Hematopoietic multipotent progenitor cell treated with erythropoietin and hydrocortisone succinate and interleukin-3 and kit ligand, for 6 days (in vitro differentiated cells): ENCODE measurements at regions not wholly inside any gene's neighbourhood (a gene's known extent, or its start where the extent isn't known, plus 50 kb on each side); places are given as distances from the start of the nearest gene placed in this dataset.
"Not testable (repeated sequence)": the region's sequence is repeated elsewhere in the genome, so short reads cannot be mapped to it uniquely, and the experiment has no call there.

Source experiments
- DNase-seq: peaks from one replicate; pipeline ENCODE4 v3.0.0-alpha.2; 2015

DNA sequence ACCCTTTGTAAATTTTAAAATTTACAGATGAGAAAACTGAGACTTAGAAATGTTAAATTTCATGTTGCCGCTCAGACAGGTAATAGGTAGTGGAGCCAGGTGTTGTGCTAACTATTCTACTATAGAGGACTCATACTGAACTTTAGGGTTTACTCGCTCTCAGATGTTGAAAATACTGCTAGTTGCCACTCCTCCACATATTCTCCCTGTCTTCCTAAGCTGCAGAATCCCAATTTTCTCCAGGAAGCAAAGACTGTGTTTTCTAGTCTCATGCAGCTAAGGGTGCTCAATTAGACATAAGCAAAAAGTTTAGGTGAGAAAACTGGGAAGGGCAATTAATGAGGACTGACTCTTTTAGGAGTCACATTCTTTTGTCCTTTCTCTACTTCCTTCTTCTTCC is 612.3 kb downstream of the KCNH5 start:
- no peak for DNase-seq

DNA sequence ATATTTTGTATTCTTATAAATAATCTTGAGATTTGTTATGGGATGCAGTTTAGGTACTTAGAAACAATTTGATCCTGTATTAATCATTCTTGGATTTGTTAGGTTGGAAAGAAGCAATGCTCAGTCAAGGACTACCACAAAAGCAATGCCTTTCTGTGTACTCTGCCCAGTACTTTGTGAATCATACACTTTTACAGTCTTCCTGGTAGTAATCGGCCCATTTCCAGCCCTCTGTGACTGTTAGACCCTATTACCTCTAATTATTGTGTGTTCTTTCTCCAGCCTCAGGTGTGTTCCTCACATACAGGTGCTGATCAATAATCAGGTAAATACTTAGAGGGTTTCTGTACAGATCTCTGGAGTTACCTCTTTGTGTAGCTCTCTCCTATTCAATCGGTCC is 609.0 kb downstream of the KCNH5 start:
- DNase-seq, result no peak

DNA sequence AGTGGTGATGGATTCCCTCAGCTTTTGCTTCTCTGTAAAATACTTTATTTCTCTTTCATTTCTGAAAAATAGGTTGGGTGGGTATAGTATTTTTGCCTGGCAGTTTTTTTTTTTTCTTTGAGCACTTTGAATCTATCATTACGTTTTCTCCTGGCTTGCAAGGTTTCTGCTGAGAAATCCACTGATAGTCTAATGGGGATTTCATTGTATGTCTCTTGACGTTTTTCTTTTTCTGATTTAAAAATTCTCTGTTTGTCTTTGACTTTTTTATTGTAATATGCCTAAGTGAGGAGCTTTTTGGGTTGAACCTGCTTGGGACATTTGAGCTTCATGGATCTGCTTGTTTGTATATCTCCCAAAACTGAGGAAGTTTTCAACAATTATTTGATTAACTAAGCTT is 606.0 kb downstream of the KCNH5 start:
- no peak for DNase-seq

DNA sequence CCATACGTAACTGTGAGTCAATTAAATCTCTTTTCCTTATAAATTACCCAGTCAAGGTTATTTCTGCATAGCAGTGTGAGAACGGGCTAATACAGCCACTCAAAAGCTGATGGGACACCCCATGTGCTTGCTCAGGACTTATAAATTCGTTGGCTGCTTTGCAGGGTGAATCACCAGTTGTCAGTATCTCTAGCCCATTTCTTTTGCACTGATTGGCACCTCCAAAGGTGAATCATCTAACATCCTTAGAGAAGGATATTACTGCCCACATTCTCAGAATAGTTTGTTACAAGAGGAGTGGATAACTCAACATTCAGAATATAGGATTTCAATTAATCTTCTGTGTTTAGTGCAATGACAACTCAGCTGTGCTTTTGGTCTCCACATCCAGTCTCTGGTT is 601.5 kb downstream of the KCNH5 start:
- no peak for DNase-seq

DNA sequence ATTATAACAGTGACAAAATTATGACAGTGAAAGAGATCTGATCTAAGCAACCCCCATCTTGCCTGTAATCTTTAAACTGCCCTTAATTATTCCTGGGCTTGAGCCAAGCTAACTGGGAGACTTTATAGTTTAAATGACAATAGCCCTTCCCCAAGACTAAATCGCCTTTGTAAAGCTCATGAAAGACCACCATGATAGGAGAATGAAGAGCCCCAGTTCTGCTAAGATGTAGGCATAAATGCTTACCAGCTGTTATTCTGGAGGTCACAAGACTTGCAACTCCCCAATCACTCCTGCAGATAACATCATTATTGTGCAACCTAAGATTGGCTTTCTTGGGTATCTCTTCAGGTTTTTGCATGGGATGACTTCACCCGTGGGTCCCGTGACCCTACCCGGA is 599.7 kb downstream of the KCNH5 start:
- no peak for DNase-seq

DNA sequence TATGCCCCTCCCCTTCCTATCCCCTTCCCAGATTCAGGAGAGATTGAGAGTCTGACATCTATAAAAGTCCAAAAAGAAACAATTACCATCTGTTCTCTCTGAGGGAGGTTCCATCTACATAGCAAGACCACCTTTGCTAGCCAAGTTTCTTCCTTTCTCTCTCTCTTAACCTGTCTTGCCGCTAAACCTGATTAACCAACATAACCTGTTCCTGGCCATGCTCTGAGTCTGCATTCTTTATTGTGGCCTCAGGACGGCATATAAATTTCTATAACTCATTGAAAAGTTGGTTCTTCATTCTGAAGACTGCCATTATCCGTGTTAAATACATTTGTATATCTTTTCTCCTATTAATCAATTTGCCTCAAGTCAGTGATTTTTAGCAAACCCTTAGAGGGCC is 594.0 kb downstream of the KCNH5 start:
- DNase-seq, result no peak

DNA sequence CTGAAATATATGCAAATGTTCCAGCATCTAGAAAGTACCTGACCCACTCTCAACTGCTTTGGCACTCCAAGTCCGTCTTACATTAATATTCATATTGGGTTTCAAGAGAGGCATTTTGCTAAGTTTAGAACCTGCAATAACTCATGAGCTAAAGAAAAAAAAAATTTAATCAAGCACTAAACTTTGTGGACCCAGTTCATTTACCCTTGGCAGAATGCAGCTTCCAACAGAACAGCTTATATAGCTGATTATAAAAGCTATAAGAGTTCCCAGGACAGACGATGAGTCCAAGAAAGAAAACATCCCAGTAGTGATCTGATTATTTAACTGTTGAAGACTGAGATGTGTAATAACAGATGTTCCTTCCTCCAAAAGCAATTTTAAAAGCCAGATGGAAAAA is 592.0 kb downstream of the KCNH5 start:
- DNase-seq, result no peak

DNA sequence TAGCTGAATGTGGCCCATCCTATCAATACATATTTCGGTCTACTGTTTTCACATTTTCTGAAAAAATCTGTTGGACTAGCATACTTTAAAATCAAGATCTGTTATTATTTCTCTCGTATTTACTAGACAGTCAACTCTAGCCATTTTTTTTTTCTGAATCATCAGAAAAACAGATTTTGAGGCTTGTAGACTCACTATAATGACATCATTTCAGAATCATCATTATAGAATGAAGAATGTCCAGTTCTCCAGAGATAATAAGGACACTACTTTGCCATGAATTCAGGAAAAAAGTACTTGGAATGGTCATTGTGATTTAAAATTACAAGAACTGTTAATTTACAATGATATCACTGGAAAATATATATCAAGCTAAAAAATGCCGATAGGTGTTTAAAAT is 589.8 kb downstream of the KCNH5 start:
- no peak for DNase-seq

DNA sequence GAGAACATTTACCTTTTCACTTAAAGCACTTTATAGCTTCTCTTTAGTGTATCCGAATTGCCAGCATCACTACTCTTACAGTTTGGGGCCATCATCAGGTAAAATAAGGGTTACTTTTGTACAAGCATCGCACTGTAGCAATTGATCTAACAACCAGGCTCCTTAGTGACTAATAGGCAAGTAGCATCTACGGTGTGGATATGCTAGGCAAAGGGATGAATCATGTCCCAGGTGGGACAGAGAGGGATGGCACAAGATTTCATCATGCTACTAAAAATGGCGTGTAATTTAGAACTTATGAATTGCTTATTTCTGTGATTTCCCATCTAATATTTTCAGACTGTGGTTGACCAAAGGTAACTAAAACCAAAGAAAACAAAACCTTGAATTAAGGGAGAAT is 582.3 kb downstream of the KCNH5 start:
- no peak for DNase-seq

DNA sequence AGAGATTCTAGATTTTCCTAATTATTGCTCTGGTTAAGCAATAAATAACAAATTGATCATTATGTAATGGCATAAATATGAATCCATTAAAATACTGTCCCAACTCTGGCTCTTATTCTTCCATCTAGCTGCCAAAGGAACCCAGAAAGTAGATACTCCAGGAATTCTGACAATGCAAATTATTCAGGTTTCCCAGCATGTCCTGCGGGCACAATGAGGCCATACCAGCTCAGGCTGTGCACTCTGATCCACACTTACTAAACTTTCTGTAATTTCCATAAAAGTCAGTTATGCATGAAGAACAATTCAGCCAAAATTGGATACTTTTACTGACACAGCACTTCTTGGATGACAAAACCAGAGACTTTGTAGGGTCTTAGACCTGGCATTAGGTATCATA is 576.3 kb downstream of the KCNH5 start:
- no peak for DNase-seq

DNA sequence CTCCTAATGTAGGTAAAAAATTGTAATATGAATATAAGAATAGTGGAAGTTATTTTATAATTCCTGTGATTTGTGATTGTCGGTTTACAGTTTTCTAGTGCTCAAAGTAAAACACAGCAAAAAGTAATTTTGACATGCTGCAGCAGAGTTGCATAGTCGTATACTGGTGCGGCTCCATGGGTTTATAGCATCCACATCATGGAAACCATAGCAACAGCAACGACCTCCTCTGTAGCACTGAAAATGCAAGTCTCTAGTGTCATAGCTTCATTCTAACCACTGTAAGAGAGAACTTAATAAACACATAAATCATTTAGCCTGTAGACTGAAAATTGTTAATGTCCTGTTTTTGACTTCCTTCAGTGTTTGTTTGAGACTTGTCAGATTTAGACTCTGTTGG is 574.3 kb downstream of the KCNH5 start:
- no peak for DNase-seq

DNA sequence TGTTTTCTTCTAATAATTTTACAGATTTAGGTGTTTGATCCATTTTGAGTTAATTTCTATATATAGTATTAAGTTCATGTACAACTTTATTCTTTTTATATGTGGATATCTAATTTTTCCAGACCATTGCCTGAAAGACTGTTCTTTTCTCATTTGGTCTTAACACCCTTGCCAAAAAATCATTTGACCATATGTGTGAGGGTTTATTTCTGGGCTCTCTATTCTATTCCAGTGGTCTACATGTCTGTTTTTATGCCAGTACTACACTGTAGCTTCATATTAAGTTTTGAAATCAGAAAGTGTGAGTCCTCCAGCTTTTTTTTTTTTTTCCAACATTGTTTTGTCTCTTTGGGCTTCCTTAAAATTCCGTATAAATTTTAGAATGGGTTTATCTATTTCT is 554.1 kb downstream of the KCNH5 start:
- DNase-seq, result no peak

DNA sequence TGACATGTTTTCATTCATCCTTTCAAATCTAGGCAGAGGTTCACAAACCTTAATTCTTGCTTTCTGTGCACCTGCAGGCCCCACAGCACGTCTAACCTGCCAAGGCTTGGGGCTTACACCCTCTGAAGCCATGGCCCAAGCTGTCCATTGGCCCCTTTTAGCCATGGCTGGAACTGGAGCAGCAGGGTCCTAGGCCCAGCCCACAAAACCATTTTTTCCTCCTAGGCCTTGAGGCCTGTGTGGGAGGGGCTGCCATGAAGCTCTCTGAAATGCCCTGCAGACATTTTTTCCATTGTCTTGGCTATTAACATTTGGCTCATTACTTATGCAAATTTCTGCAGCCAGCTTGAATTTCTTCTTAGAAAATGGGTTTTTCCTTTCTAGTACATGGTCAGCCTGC is 547.5 kb downstream of the KCNH5 start:
- DNase-seq, result no peak

DNA sequence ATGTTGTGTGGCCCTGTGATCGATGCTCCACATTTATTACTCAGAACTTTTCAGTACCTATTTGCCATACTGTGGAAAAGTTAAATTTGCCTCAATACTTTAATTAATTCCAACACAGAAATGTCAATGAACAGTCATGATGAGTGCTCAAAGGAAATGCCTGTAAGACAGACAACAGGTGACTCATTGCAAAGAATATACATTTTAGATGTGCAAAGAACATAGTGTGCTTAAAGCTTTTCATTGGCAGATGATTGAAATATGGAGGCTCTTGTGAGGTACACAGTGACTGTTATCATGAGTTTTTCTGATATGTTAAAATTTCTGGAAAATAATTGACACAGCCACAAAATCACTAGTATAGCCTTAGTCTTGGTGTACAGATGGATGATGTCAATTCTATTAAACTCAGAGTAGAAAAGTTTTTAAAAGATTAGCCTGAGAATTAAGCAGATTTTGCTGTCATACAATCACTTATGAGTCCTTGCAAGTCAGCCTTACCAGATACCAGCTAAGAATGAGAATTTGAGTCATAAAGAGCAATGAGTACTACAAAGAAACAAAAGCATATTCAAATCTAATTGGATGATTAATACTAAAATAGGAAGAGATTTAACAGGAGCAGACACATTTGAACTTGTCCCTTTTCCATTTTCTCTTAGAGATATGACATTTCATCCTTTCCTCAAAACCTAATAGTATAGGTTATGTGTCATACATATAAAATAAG is 544.1 kb downstream of the KCNH5 start:
- DNase-seq, result no peak

DNA sequence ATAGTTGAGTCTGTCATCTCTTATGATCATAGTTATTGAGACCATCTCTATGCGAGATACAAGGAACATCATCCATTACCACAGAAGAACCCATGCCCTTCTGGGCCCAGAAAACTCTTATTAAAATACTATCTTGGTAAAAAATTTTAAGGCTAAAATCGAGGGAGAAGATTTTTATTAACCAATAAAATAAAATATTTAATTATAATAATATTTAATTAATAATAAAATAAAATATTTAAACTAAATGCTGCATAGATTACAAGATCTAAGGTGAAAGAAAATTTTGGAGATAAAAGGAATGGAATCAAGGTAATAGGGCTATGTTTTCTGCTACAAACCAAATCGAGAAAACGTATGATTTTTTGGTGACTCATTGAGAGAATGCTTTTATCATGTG is 540.2 kb downstream of the KCNH5 start:
- DNase-seq, result no peak

DNA sequence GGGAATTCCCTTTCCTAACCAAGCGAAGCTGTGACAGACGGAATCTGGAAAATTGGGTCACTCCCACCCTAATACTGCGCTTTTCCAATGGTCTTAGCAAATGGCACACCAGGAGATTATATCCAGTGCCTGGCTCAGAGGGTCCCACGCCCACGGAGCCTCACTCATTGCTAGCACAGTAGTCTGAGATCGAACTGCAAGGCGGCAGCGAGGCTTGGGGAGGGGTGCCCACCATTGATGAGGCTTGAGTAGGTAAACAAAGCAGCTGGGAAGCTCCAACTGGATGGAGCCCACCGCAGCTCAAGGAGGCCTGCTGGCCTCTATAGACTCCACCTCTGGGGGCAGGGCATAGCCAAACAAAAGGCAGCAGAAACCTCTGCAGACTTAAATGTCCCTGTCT is 523.9 kb downstream of the KCNH5 start:
- not testable (repeated sequence) for DNase-seq

DNA sequence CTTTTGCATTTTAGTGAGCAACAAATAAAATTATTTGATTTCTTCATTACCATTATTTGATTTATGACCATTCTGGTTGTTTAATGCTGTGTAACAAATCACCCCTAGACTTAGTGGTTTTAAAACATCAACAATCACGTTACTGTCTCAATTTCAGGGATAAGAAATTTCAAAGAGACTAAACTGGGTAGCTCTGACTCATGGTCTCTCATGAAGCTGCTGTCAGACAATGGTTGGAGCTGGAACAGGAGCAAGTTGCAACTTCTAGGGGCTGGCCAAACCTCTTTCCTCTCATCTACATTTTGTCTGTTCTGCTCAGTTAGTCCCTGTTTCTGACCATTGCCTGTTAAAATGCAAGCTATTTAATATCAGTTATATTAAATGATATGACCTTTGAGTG is 517.0 kb downstream of the KCNH5 start:
- no peak for DNase-seq

DNA sequence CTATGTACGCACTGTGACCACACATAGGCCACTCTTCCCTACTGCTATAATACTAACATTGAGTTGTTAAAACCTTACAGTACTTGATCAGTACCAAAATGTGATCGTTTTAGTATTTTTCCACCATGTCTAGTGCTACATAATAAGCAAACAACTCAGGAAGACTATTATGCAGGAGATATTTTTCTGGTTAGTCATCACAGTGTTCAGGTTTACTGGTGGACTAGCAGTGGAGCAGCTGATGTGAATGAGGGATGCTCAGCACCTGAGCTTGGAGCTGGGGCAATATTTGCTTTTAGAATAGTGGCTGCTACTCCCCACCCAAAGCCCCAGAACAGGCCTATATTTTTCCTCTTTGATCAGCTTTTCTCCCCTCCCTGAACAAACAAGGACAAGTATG is 513.1 kb downstream of the KCNH5 start:
- no peak for DNase-seq

DNA sequence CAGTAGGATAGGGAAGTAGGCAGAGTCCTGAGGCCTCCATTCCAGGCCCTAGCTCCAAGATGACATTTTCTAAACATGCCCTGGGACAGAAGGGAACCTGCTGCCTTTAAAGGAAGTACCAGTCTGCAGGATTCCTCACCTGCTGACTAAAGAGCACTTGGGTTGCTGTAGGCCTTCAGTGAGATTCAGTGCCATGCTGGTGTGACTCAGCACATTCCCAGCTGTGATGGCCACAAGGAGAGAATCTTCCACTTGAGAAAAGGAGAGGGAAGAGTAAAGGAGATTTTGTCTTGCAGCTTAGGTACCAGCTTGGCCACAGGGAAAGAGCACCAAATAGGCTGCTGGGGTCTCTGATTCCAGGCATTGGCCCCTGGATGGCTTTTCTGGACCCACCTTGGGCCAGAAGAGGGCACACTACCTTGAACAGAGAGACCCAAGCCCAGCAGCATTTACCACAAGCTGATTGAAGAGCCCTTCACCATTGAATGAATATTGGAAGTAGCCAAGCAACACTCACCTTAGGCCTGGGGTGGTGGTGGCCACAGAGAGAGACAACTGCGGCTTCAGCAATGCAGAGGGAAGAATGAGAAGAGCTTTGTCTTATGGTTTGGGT is 498.3 kb downstream of the KCNH5 start:
- DNase-seq, result no peak

DNA sequence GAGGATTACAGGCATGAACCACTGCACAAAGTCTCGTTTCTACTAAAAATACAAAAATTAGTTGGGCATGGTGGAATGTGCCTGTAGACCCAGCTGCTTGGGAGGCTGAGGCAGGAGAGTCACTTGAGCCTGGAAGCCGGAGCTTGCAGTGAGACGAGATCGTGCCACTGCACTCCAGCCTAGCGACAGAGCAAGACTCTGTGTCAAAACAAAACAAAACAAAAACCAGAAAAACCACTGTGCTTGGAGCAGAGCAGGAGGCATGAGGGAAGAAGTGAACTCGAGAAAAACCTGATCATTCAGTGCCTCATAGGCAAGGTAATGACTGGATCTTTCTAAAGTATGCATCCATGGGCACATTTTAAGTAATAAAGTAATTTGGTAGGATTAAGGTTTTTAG is 487.8 kb downstream of the KCNH5 start:
- no peak for DNase-seq

DNA sequence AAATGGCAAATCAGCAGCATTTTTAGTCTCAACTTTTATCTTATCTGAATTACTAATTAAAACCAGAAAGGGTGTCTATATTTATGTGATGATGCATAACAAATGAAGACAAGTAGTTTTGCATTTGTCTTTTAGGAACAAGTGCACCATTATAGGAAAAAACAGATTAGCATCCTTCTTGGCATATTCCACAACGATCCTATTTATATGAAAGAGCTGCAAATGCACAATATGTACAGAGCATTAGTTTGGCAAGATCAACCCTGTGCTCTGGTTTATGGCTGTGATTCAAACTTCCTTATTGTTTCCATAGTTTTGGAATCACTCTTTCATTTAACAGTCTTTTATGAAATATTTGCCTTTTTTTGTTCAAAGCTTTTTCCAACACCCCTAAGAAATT is 486.8 kb downstream of the KCNH5 start:
- no peak for DNase-seq

DNA sequence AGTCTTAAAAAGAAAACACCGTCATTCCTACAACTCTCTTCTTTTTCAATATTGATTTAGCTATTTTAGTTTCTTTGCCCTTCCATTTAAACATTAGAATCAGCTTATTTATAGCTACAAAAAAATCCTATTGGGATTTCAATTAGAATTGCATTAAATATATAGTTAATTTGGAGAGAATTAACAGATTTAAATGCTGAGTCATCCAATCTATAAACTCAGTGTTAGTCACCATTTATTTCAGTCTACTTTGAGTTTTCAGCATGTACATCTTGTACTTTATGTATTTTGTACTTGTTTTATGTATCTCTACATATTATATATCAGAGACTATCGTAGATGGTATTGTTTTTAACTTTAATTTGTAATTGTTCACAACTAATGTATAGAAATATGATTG is 460.0 kb downstream of the KCNH5 start:
- DNase-seq, result no peak

DNA sequence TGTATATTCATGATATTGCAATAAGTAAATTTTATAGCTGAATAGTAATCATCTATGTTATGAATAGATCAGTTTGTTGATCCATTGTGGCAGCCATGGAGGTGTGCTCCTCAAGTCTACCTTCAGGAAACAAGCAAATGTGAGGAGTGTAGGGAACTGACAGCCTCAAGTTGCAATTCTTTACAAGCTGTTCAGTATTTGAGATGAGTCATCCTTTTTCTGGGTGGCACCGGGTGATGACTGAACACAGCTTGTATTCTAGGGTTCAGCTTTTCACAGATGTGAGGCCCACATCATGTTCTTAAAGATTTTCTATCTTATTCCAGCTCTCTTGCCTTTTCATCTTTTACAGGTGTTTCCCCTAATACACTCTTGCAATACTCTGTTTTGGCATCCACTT is 452.4 kb downstream of the KCNH5 start:
- no peak for DNase-seq

DNA sequence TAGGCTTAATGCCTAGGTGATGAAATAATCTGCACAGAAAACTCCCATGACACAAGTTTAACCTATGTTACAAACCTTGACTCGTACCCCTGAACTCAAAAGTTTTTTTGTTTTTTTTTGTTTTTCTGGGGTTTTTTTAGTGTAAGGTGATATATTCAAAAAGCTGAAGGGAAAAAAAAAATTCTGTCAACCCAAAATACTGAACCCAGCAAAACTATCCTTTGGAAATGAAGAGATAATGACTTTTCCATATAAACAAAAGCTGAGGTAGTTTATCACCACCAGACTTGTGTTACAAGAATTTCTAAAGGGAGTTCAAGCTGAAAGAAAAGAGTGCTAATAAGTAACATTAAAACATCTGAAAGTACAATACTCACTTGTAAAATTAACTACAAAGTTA is 448.1 kb downstream of the KCNH5 start:
- no peak for DNase-seq
